ENCODE measurements at regions not wholly inside any gene's neighbourhood (a gene's known extent, or its start where the extent isn't known, plus 50 kb on each side); places are given as distances from the start of the nearest gene placed in this dataset.

- TF ChIP-seq, protein P1, sequence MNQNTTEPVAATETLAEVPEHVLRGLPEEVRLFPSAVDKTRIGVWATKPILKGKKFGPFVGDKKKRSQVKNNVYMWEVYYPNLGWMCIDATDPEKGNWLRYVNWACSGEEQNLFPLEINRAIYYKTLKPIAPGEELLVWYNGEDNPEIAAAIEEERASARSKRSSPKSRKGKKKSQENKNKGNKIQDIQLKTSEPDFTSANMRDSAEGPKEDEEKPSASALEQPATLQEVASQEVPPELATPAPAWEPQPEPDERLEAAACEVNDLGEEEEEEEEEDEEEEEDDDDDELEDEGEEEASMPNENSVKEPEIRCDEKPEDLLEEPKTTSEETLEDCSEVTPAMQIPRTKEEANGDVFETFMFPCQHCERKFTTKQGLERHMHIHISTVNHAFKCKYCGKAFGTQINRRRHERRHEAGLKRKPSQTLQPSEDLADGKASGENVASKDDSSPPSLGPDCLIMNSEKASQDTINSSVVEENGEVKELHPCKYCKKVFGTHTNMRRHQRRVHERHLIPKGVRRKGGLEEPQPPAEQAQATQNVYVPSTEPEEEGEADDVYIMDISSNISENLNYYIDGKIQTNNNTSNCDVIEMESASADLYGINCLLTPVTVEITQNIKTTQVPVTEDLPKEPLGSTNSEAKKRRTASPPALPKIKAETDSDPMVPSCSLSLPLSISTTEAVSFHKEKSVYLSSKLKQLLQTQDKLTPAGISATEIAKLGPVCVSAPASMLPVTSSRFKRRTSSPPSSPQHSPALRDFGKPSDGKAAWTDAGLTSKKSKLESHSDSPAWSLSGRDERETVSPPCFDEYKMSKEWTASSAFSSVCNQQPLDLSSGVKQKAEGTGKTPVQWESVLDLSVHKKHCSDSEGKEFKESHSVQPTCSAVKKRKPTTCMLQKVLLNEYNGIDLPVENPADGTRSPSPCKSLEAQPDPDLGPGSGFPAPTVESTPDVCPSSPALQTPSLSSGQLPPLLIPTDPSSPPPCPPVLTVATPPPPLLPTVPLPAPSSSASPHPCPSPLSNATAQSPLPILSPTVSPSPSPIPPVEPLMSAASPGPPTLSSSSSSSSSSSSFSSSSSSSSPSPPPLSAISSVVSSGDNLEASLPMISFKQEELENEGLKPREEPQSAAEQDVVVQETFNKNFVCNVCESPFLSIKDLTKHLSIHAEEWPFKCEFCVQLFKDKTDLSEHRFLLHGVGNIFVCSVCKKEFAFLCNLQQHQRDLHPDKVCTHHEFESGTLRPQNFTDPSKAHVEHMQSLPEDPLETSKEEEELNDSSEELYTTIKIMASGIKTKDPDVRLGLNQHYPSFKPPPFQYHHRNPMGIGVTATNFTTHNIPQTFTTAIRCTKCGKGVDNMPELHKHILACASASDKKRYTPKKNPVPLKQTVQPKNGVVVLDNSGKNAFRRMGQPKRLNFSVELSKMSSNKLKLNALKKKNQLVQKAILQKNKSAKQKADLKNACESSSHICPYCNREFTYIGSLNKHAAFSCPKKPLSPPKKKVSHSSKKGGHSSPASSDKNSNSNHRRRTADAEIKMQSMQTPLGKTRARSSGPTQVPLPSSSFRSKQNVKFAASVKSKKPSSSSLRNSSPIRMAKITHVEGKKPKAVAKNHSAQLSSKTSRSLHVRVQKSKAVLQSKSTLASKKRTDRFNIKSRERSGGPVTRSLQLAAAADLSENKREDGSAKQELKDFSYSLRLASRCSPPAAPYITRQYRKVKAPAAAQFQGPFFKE (tag by site-specific recombination; IDR thresholded peaks at IDR 0.05; ENCODE audit: borderline replicate concordance): no peak
- no peak for TF ChIP-seq FEZF1 (tag by site-specific recombination; IDR thresholded peaks at IDR 0.05)
- no peak for TF ChIP-seq ZNF555 (tag by site-specific recombination; conservative IDR thresholded peaks at IDR 0.05)
- no peak for TF ChIP-seq ZNF184 (tag by site-specific recombination; IDR thresholded peaks at IDR 0.05)
- no peak for TF ChIP-seq ZNF560 (tag by site-specific recombination; IDR thresholded peaks at IDR 0.05; ENCODE audit: borderline replicate concordance)
- TF ChIP-seq ZNF580 (tag by site-specific recombination; IDR thresholded peaks at IDR 0.05): no peak
- no peak for TF ChIP-seq ZNF223 (tag by site-specific recombination; IDR thresholded peaks at IDR 0.05)
- TF ChIP-seq ZNF394 (tag by site-specific recombination; IDR thresholded peaks at IDR 0.05; ENCODE audit: borderline replicate concordance): no peak
- TF ChIP-seq, protein P2, sequence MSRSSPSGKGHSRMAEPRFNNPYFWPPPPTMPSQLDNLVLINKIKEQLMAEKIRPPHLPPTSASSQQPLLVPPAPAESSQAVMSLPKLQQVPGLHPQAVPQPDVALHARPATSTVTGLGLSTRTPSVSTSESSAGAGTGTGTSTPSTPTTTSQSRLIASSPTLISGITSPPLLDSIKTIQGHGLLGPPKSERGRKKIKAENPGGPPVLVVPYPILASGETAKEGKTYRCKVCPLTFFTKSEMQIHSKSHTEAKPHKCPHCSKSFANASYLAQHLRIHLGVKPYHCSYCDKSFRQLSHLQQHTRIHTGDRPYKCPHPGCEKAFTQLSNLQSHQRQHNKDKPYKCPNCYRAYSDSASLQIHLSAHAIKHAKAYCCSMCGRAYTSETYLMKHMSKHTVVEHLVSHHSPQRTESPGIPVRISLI (tag by site-specific recombination; IDR thresholded peaks at IDR 0.05): no peak
- TF ChIP-seq GLI4 (tag by site-specific recombination; IDR thresholded peaks at IDR 0.05): no peak
- no peak for TF ChIP-seq MYNN (tag by site-specific recombination; IDR thresholded peaks at IDR 0.05; ENCODE audit: borderline replicate concordance)
- TF ChIP-seq PATZ1 (tag by site-specific recombination; IDR thresholded peaks at IDR 0.05): no peak
Observed at GRCh38 chr13:105343134-105343806, 1192.2 kb downstream of the EFNB2 start (continued).

DNA sequence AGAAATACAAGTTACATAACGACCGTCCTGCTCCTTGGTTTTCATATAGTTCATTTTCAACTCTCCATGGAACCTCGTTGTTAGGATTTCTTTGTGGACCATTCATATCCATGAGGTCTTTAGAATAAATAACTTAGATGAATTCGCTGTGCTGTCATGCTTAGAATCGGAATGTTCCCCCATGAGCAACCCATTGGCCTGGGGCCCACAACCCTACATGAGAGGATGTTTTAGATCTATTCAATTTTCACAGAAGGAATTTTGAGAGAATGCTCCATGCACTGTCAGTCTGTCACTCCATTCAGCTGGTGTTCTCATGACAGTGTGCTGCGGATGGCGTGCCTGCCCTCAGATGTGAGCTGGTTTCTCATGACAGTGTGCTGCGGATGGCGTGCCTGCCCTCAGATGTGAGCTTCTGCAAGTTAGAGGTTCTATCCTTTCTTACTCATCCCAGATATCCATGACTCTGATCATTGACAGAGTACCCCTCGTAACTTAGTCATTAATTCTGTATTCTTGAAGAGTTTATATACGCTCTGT lies 1193.1 kb downstream of the EFNB2 start:
- Histone ChIP-seq H3K36me3 (ENCODE audit: control insufficient read depth in 2 of 2, insufficient read depth in 1 of 2, low read length in 2 of 2) (no peaks in the 10 kb centered on the region), H3K9me3 (ENCODE audit: control insufficient read depth, insufficient read depth, low read depth, low read length) (no peaks in the 10 kb centered on the region), H3K4me3 (ENCODE audit: low read depth, low read length) (no peak overlapping the region), H3K4me1 (ENCODE audit: control insufficient read depth, insufficient read depth, low read length) (no peaks in the 10 kb centered on the region), H3K27ac (ENCODE audit: extremely low read depth, low read depth, low read length) (no peak overlapping the region)
- TF ChIP-seq ZNF202 (tag by site-specific recombination; IDR thresholded peaks at IDR 0.05; ENCODE audit: borderline replicate concordance): no peak
- TF ChIP-seq MYNN (tag by site-specific recombination; IDR thresholded peaks at IDR 0.05; ENCODE audit: borderline replicate concordance): no peak
- TF ChIP-seq ZBTB21 (tag by site-specific recombination; IDR thresholded peaks at IDR 0.05): no peak
- no peak for TF ChIP-seq YY2 (tag by site-specific recombination; IDR thresholded peaks at IDR 0.05)
- TF ChIP-seq REPIN1 (tag by site-specific recombination; IDR thresholded peaks at IDR 0.05; ENCODE audit: low read depth): no peak
- CTCF ChIA-PET: no interaction called here
- POLR2A ChIA-PET: no interaction called here
